Ishikawa (cell line): ENCODE measurements at regions not wholly inside any gene's neighbourhood (a gene's known extent, or its start where the extent isn't known, plus 50 kb on each side); places are given as distances from the start of the nearest gene placed in this dataset.

Experiments used
- CEBPB ChIP-seq: IDR thresholded peaks from 2 replicates; pipeline ENCODE4 v1.6.1; 2012
- CREB1 ChIP-seq: IDR thresholded peaks from 2 replicates; pipeline ENCODE4 v1.6.1; 2012; ENCODE audit warnings: low read depth
- EGR1 ChIP-seq: IDR thresholded peaks from 2 replicates; pipeline ENCODE4 v1.6.1; 2012
- EP300 ChIP-seq: IDR thresholded peaks from 2 replicates; pipeline ENCODE4 v1.6.1; 2012; ENCODE audit warnings: borderline replicate concordance
- FOXM1 ChIP-seq: IDR thresholded peaks from 2 replicates; pipeline ENCODE4 v1.6.1; 2012; ENCODE audit warnings: low read depth, borderline replicate concordance
- MAX ChIP-seq: IDR thresholded peaks from 2 replicates; pipeline ENCODE4 v1.6.1; 2012
- NFIC ChIP-seq: IDR thresholded peaks from 2 replicates; pipeline ENCODE4 v1.6.1; 2012
- RAD21 ChIP-seq: IDR thresholded peaks from 2 replicates; pipeline ENCODE4 v1.6.1; 2012; ENCODE audit warnings: low read depth
- REST ChIP-seq: IDR thresholded peaks from 2 replicates; pipeline ENCODE4 v1.6.1; 2012; ENCODE audit warnings: low read depth, mild to moderate bottlenecking
- TAF1 ChIP-seq: IDR thresholded peaks from 2 replicates; pipeline ENCODE4 v1.6.1; 2012; ENCODE audit warnings: low read depth, mild to moderate bottlenecking
- TCF12 ChIP-seq: IDR thresholded peaks from 2 replicates; pipeline ENCODE4 v1.6.1; 2012; ENCODE audit warnings: low read depth
- TEAD4 ChIP-seq: IDR thresholded peaks from 2 replicates; pipeline ENCODE4 v1.6.1; 2012
- USF1 ChIP-seq: IDR thresholded peaks from 2 replicates; pipeline ENCODE4 v1.6.1; 2012
- YY1 ChIP-seq: IDR thresholded peaks from 2 replicates; pipeline ENCODE4 v1.6.1; 2012; ENCODE audit warnings: low read depth
- ZBTB7A ChIP-seq: IDR thresholded peaks from 2 replicates; pipeline ENCODE4 v1.6.1; 2012; ENCODE audit warnings: low read depth

GRCh38 chr5:36416605-36417004, 114.9 kb upstream of the RANBP3L start:
- TF ChIP-seq TCF12 (no peak), CREB1 (no peak), RAD21 (no peak), NFIC (no peak), TAF1 (no peak), FOXM1 (no peak), YY1 (no peak), USF1 (no peak), MAX (no peak), CEBPB (no peak), TEAD4 (no peak), REST (no peak), ZBTB7A (no peak)

- TF ChIP-seq REST (no peak), EP300 (no peak), ZBTB7A (no peak), TAF1 (no peak), CEBPB (no peak), RAD21 (no peak), TCF12 (no peak), CREB1 (no peak)
Measured at GRCh38 chr5:36417221-36417620, 115.5 kb upstream of the RANBP3L start.

- TF ChIP-seq NFIC (no peak), MAX (no peak), EGR1 (no peak), REST (no peak), EP300 (no peak), TCF12 (no peak), RAD21 (no peak), TAF1 (no peak), USF1 (no peak), ZBTB7A (no peak), FOXM1 (no peak), CEBPB (no peak)
Measured at GRCh38 chr5:36417668-36418067, 116.0 kb upstream of the RANBP3L start.

GRCh38 chr5:36418152-36418979, 116.7 kb upstream of the RANBP3L start:
- TF ChIP-seq MAX (no peak), YY1 (no peak)

GRCh38 chr5:36421256-36421655, 119.6 kb upstream of the RANBP3L start:
- no peak for TF ChIP-seq RAD21
- no peak for TF ChIP-seq NFIC
- no peak for TF ChIP-seq TAF1
- TF ChIP-seq USF1 = no peak
- TF ChIP-seq CREB1 = no peak
- no peak for TF ChIP-seq REST
- TF ChIP-seq FOXM1 = no peak
- no peak for TF ChIP-seq EGR1
- no peak for TF ChIP-seq ZBTB7A
- no peak for TF ChIP-seq TCF12
- TF ChIP-seq EP300 = no peak
- TF ChIP-seq MAX = no peak
- no peak for TF ChIP-seq TEAD4
- no peak for TF ChIP-seq CEBPB
- TF ChIP-seq YY1 = no peak
